Fibroblast of lung (primary cell): ENCODE measurements at regions not wholly inside any gene's neighbourhood (a gene's known extent, or its start where the extent isn't known, plus 50 kb on each side); places are given as distances from the start of the nearest gene placed in this dataset.
"Not testable (repeated sequence)": the region's sequence is repeated elsewhere in the genome, so short reads cannot be mapped to it uniquely, and the experiment has no call there.

Source experiments
- DNase-seq, 2 donors: peaks; one replicate each; pipeline versions ENCODE4 v3.0.0 to v3.0.0-alpha.2; 2010; ENCODE audit warnings: low read depth in 2 of 2
- H2AFZ ChIP-seq: 2 replicates; pipeline ENCODE4 v1.5.1; 2012; ENCODE audit warnings: low read length, control low read depth, inconsistent platforms
- H3K27ac ChIP-seq: 2 replicates; pipeline ENCODE4 v1.5.1; 2011; ENCODE audit warnings: low read length, control low read depth; ENCODE audit not compliant: insufficient read depth
- H3K27me3 ChIP-seq: 2 replicates; pipeline ENCODE4 v1.5.1; 2011; ENCODE audit warnings: mild to moderate bottlenecking, low read length; ENCODE audit not compliant: control insufficient read depth, insufficient read depth
- H3K36me3 ChIP-seq: 2 replicates; pipeline ENCODE4 v1.5.1; 2011; ENCODE audit warnings: low read length; ENCODE audit not compliant: control insufficient read depth, insufficient read depth
- H3K4me1 ChIP-seq: 2 replicates; pipeline ENCODE4 v1.5.1; 2011; ENCODE audit warnings: low read length; ENCODE audit not compliant: control insufficient read depth, insufficient read depth; ENCODE audit errors: extremely low read depth
- H3K4me2 ChIP-seq: 2 replicates; pipeline ENCODE4 v1.5.1; 2011; ENCODE audit warnings: low read length, control low read depth; ENCODE audit not compliant: insufficient read depth; ENCODE audit errors: extremely low read depth
- H3K4me3 ChIP-seq, 4 experiments: fragments of 200-600 bp in 1 of 4; sonication (generic) in 1 of 4; replicated peaks in 1 of 4; 2 replicates each; pipeline ENCODE4 v1.5.1; 2011 to 2016; ENCODE audit warnings: low read length in 4 of 4, low read depth in 3 of 4, mild to moderate bottlenecking in 3 of 4, control low read depth in 2 of 4, inconsistent platforms in 1 of 4, mixed read lengths in 1 of 4; ENCODE audit not compliant: insufficient read depth in 1 of 4; ENCODE audit errors: control extremely low read depth in 1 of 4
- H3K79me2 ChIP-seq: 2 replicates; pipeline ENCODE4 v1.5.1; 2012; ENCODE audit warnings: mild to moderate bottlenecking, low read length, inconsistent platforms; ENCODE audit not compliant: control insufficient read depth, insufficient read depth
- H3K9ac ChIP-seq: 2 replicates; pipeline ENCODE4 v1.5.1; 2011; ENCODE audit warnings: mild to moderate bottlenecking, low read length, control low read depth; ENCODE audit not compliant: insufficient read depth
- H3K9me3 ChIP-seq: 2 replicates; pipeline ENCODE4 v1.5.1; 2012; ENCODE audit warnings: low read depth, low read length; ENCODE audit not compliant: control insufficient read depth, insufficient read depth
- H4K20me1 ChIP-seq: 2 replicates; pipeline ENCODE4 v1.5.1; 2011; ENCODE audit warnings: low read length; ENCODE audit not compliant: control insufficient read depth, insufficient read depth; ENCODE audit errors: extremely low read depth
- EZH2 ChIP-seq: IDR thresholded peaks from 2 replicates; pipeline ENCODE4 v1.5.1; 2012; ENCODE audit warnings: low read length, control low read depth, mild to moderate bottlenecking; ENCODE audit errors: missing control alignments

DNA sequence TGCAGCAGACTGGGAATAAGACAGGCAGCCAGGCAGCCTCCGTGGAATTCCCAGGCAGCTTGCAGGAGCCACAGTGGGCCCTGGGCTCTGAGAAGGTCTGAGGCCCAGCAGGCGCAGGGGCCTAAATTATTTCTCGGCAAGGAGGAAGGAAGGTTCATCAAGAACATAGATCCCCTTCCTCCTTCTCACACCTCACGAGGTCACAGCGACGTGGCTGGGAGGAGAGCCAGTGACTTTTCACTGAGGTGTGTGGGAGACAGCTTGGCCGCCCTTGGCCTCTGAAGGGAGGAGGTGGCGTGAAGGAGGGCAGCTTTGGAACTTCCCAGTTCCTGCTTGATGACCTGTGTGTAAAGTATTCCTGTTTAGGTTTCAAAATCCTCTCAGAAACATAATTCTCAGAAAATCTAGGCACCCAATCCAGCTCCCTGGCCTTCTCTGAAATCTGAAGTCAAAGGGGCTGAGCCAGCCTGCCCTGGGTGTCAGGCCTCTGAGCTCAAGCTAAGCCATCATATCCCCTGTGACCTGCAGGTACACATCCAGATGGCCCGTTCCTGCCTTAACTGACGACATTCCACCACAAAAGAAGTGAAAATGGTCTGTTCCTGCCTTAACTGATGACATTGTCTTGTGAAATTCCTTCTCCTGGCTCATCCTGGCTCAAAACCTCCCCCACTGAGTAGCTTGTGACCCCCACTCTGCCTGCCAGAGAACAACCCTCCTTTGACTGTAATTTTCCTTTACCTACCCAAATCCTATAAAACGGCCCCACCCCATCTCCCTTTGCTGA is 161.0 kb downstream of the ADRA2C start:
- not testable (repeated sequence) for H3K4me2 ChIP-seq, H4K20me1 ChIP-seq, H3K27me3 ChIP-seq, H3K4me1 ChIP-seq, H3K9me3 ChIP-seq, H3K4me3 ChIP-seq, H3K36me3 ChIP-seq, H2AFZ ChIP-seq, H3K9ac ChIP-seq, H3K79me2 ChIP-seq, H3K27ac ChIP-seq, DNase-seq

- H3K4me2 ChIP-seq = not testable (repeated sequence)
- DNase-seq = peak in 1 of 2 donors; percentile 73
These were observed 163.2 kb downstream of the ADRA2C start for GRCh38 chr4:3929431-3929830.

DNA sequence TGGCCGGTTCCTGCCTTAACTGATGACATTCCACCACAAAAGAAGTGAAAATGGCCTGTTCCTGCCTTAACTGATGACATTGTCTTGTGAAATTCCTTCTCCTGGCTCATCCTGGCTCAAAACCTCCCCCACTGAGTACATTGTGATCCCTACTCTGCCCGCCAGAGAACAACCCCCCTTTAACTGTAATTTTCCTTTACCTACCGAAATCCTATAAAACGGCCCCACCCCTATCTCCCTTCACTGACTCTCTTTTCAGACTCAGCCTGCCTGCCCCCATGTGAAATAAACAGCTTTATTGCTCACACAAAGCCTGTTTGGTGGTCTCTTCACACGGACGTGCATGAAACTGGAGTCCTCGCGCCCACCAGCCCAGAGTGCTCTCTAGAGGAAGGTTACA is 166.5 kb downstream of the ADRA2C start:
- H3K27me3 ChIP-seq, H4K20me1 ChIP-seq, H3K27ac ChIP-seq, H3K36me3 ChIP-seq, DNase-seq, H3K4me2 ChIP-seq, H2AFZ ChIP-seq, H3K4me3 ChIP-seq, H3K9ac ChIP-seq, H3K4me1 ChIP-seq, H3K9me3 ChIP-seq, H3K79me2 ChIP-seq: not testable (repeated sequence)

More at GRCh38 chr4:3929431-3929830, 163.2 kb downstream of the ADRA2C start:
- H3K36me3 ChIP-seq, H3K27me3 ChIP-seq, H3K4me3 ChIP-seq, H3K4me1 ChIP-seq, H3K79me2 ChIP-seq, H3K9me3 ChIP-seq, H3K27ac ChIP-seq, H4K20me1 ChIP-seq, H3K9ac ChIP-seq, H2AFZ ChIP-seq: not testable (repeated sequence)

DNA sequence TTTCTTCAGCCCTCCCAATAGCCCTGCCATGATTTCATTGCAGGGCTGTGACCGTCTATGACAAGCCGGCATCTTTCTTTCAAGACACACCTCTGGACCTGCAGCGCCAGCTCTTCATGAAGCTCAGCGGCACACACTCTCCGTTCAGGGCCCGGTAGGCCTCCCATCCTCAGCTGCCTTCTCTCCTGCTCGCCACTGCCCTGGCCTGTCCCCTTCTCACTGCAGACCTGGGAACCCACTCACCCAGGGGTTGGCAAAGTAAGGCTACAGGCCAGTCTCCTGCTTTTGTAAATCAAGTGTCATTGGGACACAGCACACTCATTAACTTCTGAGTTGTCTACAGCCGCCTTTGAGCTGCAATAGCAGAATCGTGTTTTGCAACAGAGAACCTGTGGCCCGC is 169.2 kb downstream of the ADRA2C start:
- H3K4me1 ChIP-seq, H4K20me1 ChIP-seq, H3K9ac ChIP-seq, H3K4me2 ChIP-seq, H3K36me3 ChIP-seq, H3K4me3 ChIP-seq, DNase-seq, H3K27me3 ChIP-seq, H2AFZ ChIP-seq, H3K9me3 ChIP-seq, H3K27ac ChIP-seq, H3K79me2 ChIP-seq: not testable (repeated sequence)

DNA sequence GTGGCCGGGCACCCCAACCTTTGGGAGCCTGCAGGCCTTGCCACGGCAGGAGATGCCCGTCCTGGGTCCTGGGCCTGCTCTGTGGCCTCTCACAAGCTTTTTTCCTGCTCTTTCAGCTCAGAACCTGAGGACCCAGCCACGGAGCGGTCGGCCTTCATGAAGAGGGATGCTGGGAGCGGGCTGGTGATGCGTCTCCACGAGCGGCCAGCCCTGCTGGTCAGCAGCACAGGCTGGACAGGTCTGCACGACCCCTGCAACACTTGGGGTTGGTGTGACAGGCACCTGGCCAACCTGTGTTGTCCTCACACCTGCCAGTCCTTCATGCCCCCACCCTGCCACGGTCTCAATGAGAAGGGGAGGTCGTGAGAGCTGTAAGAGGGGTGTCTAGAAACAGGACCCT is 170.0 kb downstream of the ADRA2C start:
- Histone ChIP-seq H3K4me2 (no peak overlapping the region), H3K4me1 (no peaks in the 10 kb centered on the region), H2AFZ (no peak overlapping the region), H4K20me1 (no peaks in the 10 kb centered on the region), H3K79me2 (no peaks in the 10 kb centered on the region), H3K9ac (no peak overlapping the region), H3K36me3 (no peaks in the 10 kb centered on the region), H3K27ac (no peak overlapping the region), H3K4me3 (no peak overlapping the region), H3K27me3 (no peaks in the 10 kb centered on the region), H3K9me3 (no peaks in the 10 kb centered on the region)
- no peak for DNase-seq
- TF ChIP-seq EZH2 = no peak

DNA sequence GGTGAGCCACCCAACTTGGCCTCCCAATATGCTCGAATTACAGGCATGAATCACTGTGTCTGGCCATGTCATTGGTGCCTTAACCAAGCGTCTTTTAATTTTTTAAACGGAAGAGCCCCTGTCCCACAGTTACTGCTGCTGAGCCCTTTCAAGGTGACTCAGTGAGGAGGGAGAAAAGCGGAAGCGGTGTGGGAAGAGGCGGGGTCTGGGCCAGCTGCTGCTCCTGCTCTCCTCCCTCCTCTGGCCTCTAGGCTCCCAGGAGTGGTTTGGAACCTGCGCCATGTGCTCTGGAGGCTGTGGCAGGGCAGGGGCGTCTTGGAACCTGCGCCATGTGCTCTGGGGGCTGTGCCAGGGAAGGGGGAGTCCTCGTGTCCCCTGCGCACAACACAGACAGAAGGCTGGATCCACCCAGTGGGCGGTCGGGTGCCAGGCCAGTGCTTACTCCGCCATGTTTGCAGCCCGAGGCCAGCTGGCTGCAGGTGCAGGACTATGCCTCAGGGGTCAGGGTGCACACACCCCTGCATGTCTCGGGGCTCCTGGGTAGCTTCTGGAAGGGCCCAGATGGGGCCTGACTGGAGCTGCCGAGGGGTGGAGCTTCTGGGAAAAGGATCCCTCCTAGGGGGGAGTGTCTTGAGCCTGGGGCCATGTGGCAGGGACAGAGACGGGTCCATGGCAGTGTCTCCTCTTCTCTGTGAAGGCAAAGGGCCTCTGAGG is 171.8 kb downstream of the ADRA2C start:
- not testable (repeated sequence) for H3K36me3 ChIP-seq, H3K27ac ChIP-seq

More for the DNA sequence above, 171.8 kb downstream of the ADRA2C start:
- H3K4me3 ChIP-seq, H3K79me2 ChIP-seq, H3K9me3 ChIP-seq, H3K4me2 ChIP-seq, H2AFZ ChIP-seq, H3K9ac ChIP-seq, H3K27me3 ChIP-seq, H3K4me1 ChIP-seq, H4K20me1 ChIP-seq: not testable (repeated sequence)
- DNase-seq = peak in 1 of 2 donors; percentile 32
